ENCODE measurements at regions not wholly inside any gene's neighbourhood (a gene's known extent, or its start where the extent isn't known, plus 50 kb on each side); places are given as distances from the start of the nearest gene placed in this dataset.

DNA sequence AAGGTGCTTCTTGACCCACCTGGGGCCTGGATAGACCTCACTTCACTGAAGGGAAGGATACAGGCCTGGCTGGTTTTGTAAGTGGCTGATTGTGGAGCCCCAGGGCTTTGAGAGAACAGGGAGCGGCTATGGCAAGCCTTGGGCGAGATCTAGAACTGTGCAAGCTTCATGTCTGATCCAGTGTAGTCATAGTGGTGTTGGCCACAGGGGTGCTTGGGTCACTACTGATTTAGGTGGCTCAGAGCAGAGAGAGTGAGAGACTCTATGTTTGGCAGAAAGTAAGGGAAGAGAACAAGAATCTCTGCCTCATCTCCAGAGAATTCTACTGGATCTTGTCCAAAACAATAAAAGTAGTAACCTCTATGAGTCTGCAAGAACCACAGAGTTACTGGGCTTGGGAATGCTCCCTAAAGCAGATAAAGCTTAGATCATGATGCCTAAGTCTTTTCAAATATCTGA, 394.2 kb upstream of the EPHA3 start:
- POLR2A ChIA-PET (ENCODE audit: partially characterized antibody) = no interaction called here
- H3K9ac ChIP-seq (replicated peaks in 1 of 4; ENCODE audit: extremely low read depth in 1 of 4, low read depth in 3 of 4, low read length in 3 of 4) = no peak overlapping the region

More for the DNA sequence above, 394.2 kb upstream of the EPHA3 start:
- WGBS, 2 experiments (ENCODE audit: extremely low coverage in 1 of 2, insufficient coverage in 1 of 2, insufficient read length in 1 of 2, insufficient replicate concordance in 2 of 2, low coverage in 1 of 2, low lambda C conversion rate in 2 of 2, missing lambda C conversion rate in 1 of 2) = 89% methylated on average over 2 of the region's 2 CpGs; no CpG with 5 or more reads in 1 of the 2 experiments
- Histone ChIP-seq H3K56ac (replicated peaks; ENCODE audit: insufficient read length, low read depth, low read length) (no peak overlapping the region), H3K4ac (replicated peaks; ENCODE audit: insufficient read length, low read depth, low read length) (no peak overlapping the region), H2BK20ac (ENCODE audit: low read length) (no peak overlapping the region), H3K23ac (ENCODE audit: insufficient read length) (no peak overlapping the region), H3K4me3 (ENCODE audit: extremely low read depth in 1 of 4, insufficient read depth in 2 of 4, low read depth in 3 of 4, low read length in 4 of 4) (no peak overlapping the region), H2BK120ac (replicated peaks; ENCODE audit: low read depth, low read length) (no peak overlapping the region), H3K14ac (ENCODE audit: insufficient read length) (no peak overlapping the region), H3K36me3 (ENCODE audit: control insufficient read depth in 2 of 4, insufficient read depth in 4 of 4, low read length in 3 of 4) (no peaks in the 10 kb centered on the region), H4K91ac (replicated peaks; ENCODE audit: insufficient read length, low read length) (no peak overlapping the region), H2BK15ac (ENCODE audit: low read length) (no peak overlapping the region), H4K20me1 (replicated peaks in 1 of 2; ENCODE audit: control insufficient read depth in 1 of 2, insufficient read depth in 2 of 2, low read length in 2 of 2) (no peaks in the 10 kb centered on the region), H2AK5ac (ENCODE audit: low read depth, low read length) (no peak overlapping the region), H2BK5ac (ENCODE audit: low read depth, low read length) (no peak overlapping the region), H4K5ac (ENCODE audit: insufficient read length, low read depth, low read length) (no peak overlapping the region), H3K79me1 (ENCODE audit: low read depth, low read length) (no peaks in the 10 kb centered on the region), H3K4me1 (replicated peaks in 1 of 4; ENCODE audit: control insufficient read depth in 3 of 4, insufficient read depth in 4 of 4, low read length in 3 of 4) (no peaks in the 10 kb centered on the region), H3K27me3 (replicated peaks in 1 of 4; ENCODE audit: control insufficient read depth in 3 of 4, extremely low read depth in 1 of 4, insufficient read depth in 3 of 4, low read length in 3 of 4) (peaks cover 0 to 1% (median 0%) of the 10 kb centered on the region in 4 experiments; a peak in 1 of 7 replicates), H3K27ac (ENCODE audit: low read depth, low read length) (no peak overlapping the region), H3K9me3 (ENCODE audit: insufficient read depth in 2 of 2, low read depth in 1 of 2, low read length in 1 of 2) (0 out of 4 replicates have a peak, but pooled peaks cover 0 to 3% of the 10 kb centered on the region in 2 experiments), H3K4me2 (ENCODE audit: insufficient read depth in 1 of 2, low read depth in 2 of 2, low read length in 2 of 2) (no peak overlapping the region), H3K79me2 (ENCODE audit: control insufficient read depth in 1 of 2, insufficient read depth in 2 of 2, low read length in 2 of 2) (no peaks in the 10 kb centered on the region), H3K18ac (ENCODE audit: extremely low read depth, low read length) (no peak overlapping the region), H2AFZ (ENCODE audit: low read length) (no peak overlapping the region), H2BK12ac (ENCODE audit: low read depth, low read length) (no peak overlapping the region), H4K8ac (ENCODE audit: extremely low read depth, insufficient read depth, low read length) (no peak overlapping the region), H3K23me2 (ENCODE audit: low read depth, low read length) (no peaks in the 10 kb centered on the region)
- TF ChIP-seq CTBP2 (IDR thresholded peaks at IDR 0.05; ENCODE audit: borderline replicate concordance, insufficient read depth, insufficient read length, low read length) = no peak
- no peak for TF ChIP-seq SIRT6 (IDR thresholded peaks at IDR 0.05; ENCODE audit: low read length)
- TF ChIP-seq PHF8 (conservative IDR thresholded peaks at IDR 0.05; ENCODE audit: low read depth, low read length) = no peak
- TF ChIP-seq FOSL1 (IDR thresholded peaks at IDR 0.05; ENCODE audit: insufficient read depth, low read depth, low read length) = no peak
- CTCF ChIA-PET (ENCODE audit: partially characterized antibody) = no interaction called here
- DNase-seq (ENCODE audit: low read depth in 1 of 2, low spot score in 2 of 2) (no peak), FAIRE-seq (no peak)

All from H1 (cell line).